CD4-positive, alpha-beta T cell (primary cell): ENCODE measurements at regions not wholly inside any gene's neighbourhood (a gene's known extent, or its start where the extent isn't known, plus 50 kb on each side); places are given as distances from the start of the nearest gene placed in this dataset.
"Not testable (repeated sequence)": the region's sequence is repeated elsewhere in the genome, so short reads cannot be mapped to it uniquely, and the experiment has no call there.

Experiments used
- ATAC-seq: fragments of 200-7000 bp; cut with Tn5 transposase; one replicate; pipeline ENCODE4 v1.10.0; 2022; ENCODE audit warnings: mild to moderate bottlenecking; ENCODE audit not compliant: poor library complexity
- CTCF ChIA-PET: fragments of 350-600 bp; sonication (Branson Sonifier 250); formaldehyde crosslinking; loops from one replicate; lab custom pipeline; 2021; ENCODE audit warnings: antibody characterized with exemption, inconsistent platforms; lab: Charles Lee
- POLR2A ChIA-PET: fragments of 350-600 bp; sonication (Branson Sonifier 250); formaldehyde crosslinking; loops from one replicate; lab custom pipeline; 2021; ENCODE audit warnings: antibody characterized with exemption, inconsistent platforms; lab: Charles Lee
- DNase-seq, 14 experiments: peaks; one replicate each; pipeline ENCODE4 v3.0.0-alpha.2; 2013 to 2020; ENCODE audit warnings: mixed read lengths in 2 of 14
- H3K27ac ChIP-seq, 2 donors: one replicate each; pipeline versions ENCODE4 v1.5.1 to v1.7.0; 2013; ENCODE audit warnings: low read length in 2 of 2, low read depth in 1 of 2, mild to moderate bottlenecking in 1 of 2
- H3K27me3 ChIP-seq, 2 experiments: 1 replicate in 1 of 2; 2 replicates in 1 of 2; pipeline versions ENCODE4 v1.6.1 to v1.7.0; 2013; ENCODE audit warnings: low read length in 2 of 2, control low read depth in 1 of 2, mild to moderate bottlenecking in 1 of 2, moderate library complexity in 1 of 2; ENCODE audit not compliant: insufficient read depth in 2 of 2, control insufficient read depth in 1 of 2
- H3K36me3 ChIP-seq: one replicate; pipeline ENCODE4 v1.6.1; 2013; ENCODE audit warnings: low read length, control low read depth; ENCODE audit not compliant: insufficient read depth
- H3K4me1 ChIP-seq: one replicate; pipeline ENCODE4 v1.6.1; 2013; ENCODE audit warnings: low read length, control low read depth; ENCODE audit not compliant: insufficient read depth
- H3K4me3 ChIP-seq: one replicate; pipeline ENCODE4 v1.5.1; 2013; ENCODE audit warnings: mild to moderate bottlenecking, low read length, moderate library complexity
- H3K9me3 ChIP-seq, 2 experiments: 1 replicate in 1 of 2; 2 replicates in 1 of 2; pipeline versions ENCODE4 v1.6.1 to v1.7.0; 2013; ENCODE audit warnings: low read length in 2 of 2, mild to moderate bottlenecking in 2 of 2, control low read depth in 1 of 2, moderate library complexity in 1 of 2; ENCODE audit not compliant: control insufficient read depth in 1 of 2, insufficient read depth in 1 of 2
- H3K27ac Mint-ChIP-seq: one replicate; pipeline ENCODE4 v1.8.0; 2020; ENCODE audit warnings: mixed read lengths
- H3K27me3 Mint-ChIP-seq: one replicate; pipeline ENCODE4 v1.8.0; 2021; ENCODE audit warnings: mixed read lengths
- H3K36me3 Mint-ChIP-seq: one replicate; pipeline ENCODE4 v1.8.0; 2021; ENCODE audit warnings: low read depth, mixed read lengths
- H3K4me1 Mint-ChIP-seq: one replicate; pipeline ENCODE4 v1.8.0; 2021; ENCODE audit warnings: low read depth, mixed read lengths
- H3K4me3 Mint-ChIP-seq: one replicate; pipeline ENCODE4 v1.8.0; 2020; ENCODE audit warnings: mild to moderate bottlenecking, mixed read lengths
- H3K9me3 Mint-ChIP-seq: one replicate; pipeline ENCODE4 v1.8.0; 2020; ENCODE audit warnings: mixed read lengths
- intact Hi-C, 2 experiments: fragments of 100-400 bp; cut with DNase I in 1 of 2; cut with micrococcal nuclease in 1 of 2; formaldehyde crosslinking; loops; one replicate each; pipeline versions ENCODE4 v1.15.1 to v1.9.0; 2023 to 2025; cut with DNase I, micrococcal nuclease
- TF ChIP-seq, protein P1 (sequence below): fragments of 200-600 bp; IDR thresholded peaks from one replicate; pipeline ENCODE4 v1.8.0; 2022; ENCODE audit warnings: antibody characterized with exemption, mild to moderate bottlenecking

DNA sequence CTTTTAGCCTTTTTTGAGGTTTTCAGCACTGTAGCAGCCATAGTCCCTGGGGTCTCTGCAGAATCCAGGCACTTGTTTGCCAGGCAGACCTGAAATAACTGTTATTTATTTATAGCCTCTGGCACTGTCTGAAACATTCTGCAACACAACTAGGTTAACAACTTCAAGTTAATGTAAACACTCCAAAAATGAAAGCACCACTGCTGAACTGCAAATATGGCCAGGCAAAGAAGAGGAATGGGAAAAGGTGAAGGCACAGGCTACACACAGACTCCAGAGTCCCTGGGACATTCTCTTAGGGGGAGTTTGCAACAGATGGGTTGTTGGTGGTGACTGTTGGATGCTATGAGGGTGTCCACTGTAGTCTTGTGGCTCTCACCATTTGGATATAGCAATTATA, 369.0 kb downstream of the MAT2B start:
- no peaks in the 10 kb centered on the region for H3K27me3 Mint-ChIP-seq
- ChIA-PET POLR2A (no interaction called here), CTCF (no interaction called here)
- Histone ChIP-seq H3K36me3 (no peaks in the 10 kb centered on the region), H3K4me1 (no peaks in the 10 kb centered on the region), H3K9me3 (no peaks in the 10 kb centered on the region), H3K27ac (no peak overlapping the region), H3K27me3 (no peaks in the 10 kb centered on the region), H3K4me3 (no peak overlapping the region)
- intact Hi-C loops, result no loop called here
- H3K36me3 Mint-ChIP-seq, result no peaks in the 10 kb centered on the region
- no peak for DNase-seq
- no peak overlapping the region for H3K4me3 Mint-ChIP-seq
- peaks cover 3% of the 10 kb centered on the region for H3K9me3 Mint-ChIP-seq
- no peak for ATAC-seq
- no peak overlapping the region for H3K27ac Mint-ChIP-seq
- TF ChIP-seq, protein P1, sequence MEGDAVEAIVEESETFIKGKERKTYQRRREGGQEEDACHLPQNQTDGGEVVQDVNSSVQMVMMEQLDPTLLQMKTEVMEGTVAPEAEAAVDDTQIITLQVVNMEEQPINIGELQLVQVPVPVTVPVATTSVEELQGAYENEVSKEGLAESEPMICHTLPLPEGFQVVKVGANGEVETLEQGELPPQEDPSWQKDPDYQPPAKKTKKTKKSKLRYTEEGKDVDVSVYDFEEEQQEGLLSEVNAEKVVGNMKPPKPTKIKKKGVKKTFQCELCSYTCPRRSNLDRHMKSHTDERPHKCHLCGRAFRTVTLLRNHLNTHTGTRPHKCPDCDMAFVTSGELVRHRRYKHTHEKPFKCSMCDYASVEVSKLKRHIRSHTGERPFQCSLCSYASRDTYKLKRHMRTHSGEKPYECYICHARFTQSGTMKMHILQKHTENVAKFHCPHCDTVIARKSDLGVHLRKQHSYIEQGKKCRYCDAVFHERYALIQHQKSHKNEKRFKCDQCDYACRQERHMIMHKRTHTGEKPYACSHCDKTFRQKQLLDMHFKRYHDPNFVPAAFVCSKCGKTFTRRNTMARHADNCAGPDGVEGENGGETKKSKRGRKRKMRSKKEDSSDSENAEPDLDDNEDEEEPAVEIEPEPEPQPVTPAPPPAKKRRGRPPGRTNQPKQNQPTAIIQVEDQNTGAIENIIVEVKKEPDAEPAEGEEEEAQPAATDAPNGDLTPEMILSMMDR, result no peak
- H3K4me1 Mint-ChIP-seq, result no peaks in the 10 kb centered on the region

DNA sequence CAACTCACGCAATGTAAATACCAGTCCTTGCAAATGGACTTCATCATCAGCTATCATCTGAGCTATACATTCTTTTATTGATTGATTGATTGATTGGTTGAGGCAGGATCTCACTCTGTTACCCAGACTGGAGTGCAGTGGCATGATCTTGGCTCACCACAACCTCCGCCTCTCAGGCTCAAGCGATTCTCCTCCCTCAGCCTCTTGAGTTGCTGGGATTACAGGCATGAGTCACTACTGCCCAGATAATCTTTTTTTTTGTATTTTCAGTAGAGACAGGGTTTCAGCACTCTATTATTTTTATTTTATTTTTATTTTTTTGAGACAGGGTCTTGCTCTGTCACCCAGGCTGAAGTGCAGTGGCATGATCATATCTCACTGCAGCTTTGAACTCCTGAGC, 369.5 kb downstream of the MAT2B start:
- POLR2A ChIA-PET, ATAC-seq, H3K27ac ChIP-seq: not testable (repeated sequence)

DNA sequence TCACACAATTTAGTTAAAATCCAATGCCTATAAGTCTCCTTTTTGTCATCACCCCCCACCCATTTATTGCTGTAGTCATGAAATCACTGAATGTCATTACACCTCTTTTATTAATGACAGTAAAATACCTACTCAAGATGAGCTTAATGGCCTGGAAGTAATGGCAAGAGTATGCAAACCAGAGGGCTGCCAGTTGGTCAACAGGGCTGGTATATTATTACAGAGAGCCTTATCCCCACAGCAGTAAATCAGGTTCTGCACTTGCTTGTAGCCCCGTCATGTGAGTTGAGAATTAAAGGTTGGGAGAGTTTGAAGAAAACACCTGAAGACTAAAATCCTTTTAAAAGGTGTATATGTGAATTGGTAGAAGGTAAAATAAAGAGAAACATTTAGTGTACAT, 372.4 kb downstream of the MAT2B start:
- Mint-ChIP-seq H3K27ac (no peak overlapping the region), H3K4me3 (no peak overlapping the region), H3K27me3 (no peaks in the 10 kb centered on the region), H3K4me1 (no peaks in the 10 kb centered on the region), H3K9me3 (peaks cover 3% of the 10 kb centered on the region), H3K36me3 (no peaks in the 10 kb centered on the region)
- intact Hi-C loops, result no loop called here
- CTCF ChIA-PET, result no interaction called here
- TF ChIP-seq, protein P1, result no peak
- no peaks in the 10 kb centered on the region for H3K4me1 ChIP-seq
- DNase-seq, result no peak
- no peak overlapping the region for H3K4me3 ChIP-seq
- POLR2A ChIA-PET, result no interaction called here
- no peaks in the 10 kb centered on the region for H3K36me3 ChIP-seq
- no peak for ATAC-seq
- H3K27me3 ChIP-seq, result no peaks in the 10 kb centered on the region
- no peaks in the 10 kb centered on the region for H3K9me3 ChIP-seq
- H3K27ac ChIP-seq, result no peak overlapping the region

More for the DNA sequence above, 369.5 kb downstream of the MAT2B start:
- H3K4me3 ChIP-seq, H3K27me3 ChIP-seq, DNase-seq, CTCF ChIA-PET, H3K9me3 Mint-ChIP-seq, H3K4me3 Mint-ChIP-seq, H3K4me1 Mint-ChIP-seq, intact Hi-C loops, H3K4me1 ChIP-seq, H3K9me3 ChIP-seq, H3K27ac Mint-ChIP-seq, H3K27me3 Mint-ChIP-seq, H3K36me3 ChIP-seq, H3K36me3 Mint-ChIP-seq: not testable (repeated sequence)

DNA sequence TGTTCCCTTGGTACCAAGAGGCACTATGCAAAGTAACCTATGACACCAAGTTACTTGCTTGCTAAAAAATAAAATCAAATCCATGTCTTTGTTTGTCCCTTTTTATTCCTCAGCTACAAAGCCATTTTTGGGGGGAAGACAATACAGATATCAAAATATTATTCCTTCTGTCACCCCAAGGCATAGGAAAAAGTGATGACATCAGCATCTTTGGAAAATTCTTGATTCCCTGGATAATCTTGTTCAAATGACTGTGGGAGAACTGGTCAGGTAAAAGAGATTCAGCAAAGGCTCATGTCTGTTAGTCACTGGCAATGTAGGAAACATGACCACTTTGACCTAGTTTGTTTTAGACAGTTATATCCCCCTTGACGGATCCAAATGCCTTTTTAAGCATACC, 373.1 kb downstream of the MAT2B start:
- no peaks in the 10 kb centered on the region for H3K4me1 Mint-ChIP-seq
- TF ChIP-seq, protein P1, result no peak
- intact Hi-C loops, result no loop called here

More for the DNA sequence above, 373.1 kb downstream of the MAT2B start:
- Histone ChIP-seq H3K27ac (no peak overlapping the region), H3K4me3 (no peak overlapping the region), H3K9me3 (no peaks in the 10 kb centered on the region), H3K4me1 (no peaks in the 10 kb centered on the region), H3K27me3 (no peaks in the 10 kb centered on the region), H3K36me3 (no peaks in the 10 kb centered on the region)
- POLR2A ChIA-PET, result no interaction called here
- DNase-seq (no peak), ATAC-seq (no peak)
- Mint-ChIP-seq H3K36me3 (no peaks in the 10 kb centered on the region), H3K9me3 (peaks cover 3% of the 10 kb centered on the region), H3K4me3 (no peak overlapping the region), H3K27me3 (no peaks in the 10 kb centered on the region), H3K27ac (no peak overlapping the region)
- CTCF ChIA-PET, result no interaction called here
